Common myeloid progenitor, CD34-positive (primary cell): ENCODE measurements at regions not wholly inside any gene's neighbourhood (a gene's known extent, or its start where the extent isn't known, plus 50 kb on each side); places are given as distances from the start of the nearest gene placed in this dataset.

ENCODE experiments used
- CTCF ChIA-PET: fragments of 350-600 bp; sonication (Branson Sonifier 250); formaldehyde crosslinking; loops from one replicate; lab custom pipeline; 2021; ENCODE audit warnings: antibody characterized with exemption; lab: Charles Lee
- POLR2A ChIA-PET: fragments of 350-600 bp; sonication (Branson Sonifier 250); formaldehyde crosslinking; loops from one replicate; lab custom pipeline; 2021; ENCODE audit warnings: antibody characterized with exemption; lab: Charles Lee
- DNase-seq, 3 donors: peaks; one replicate each; pipeline versions ENCODE4 v3.0.0 to v3.0.0-alpha.2; 2013
- H3K27ac ChIP-seq, 2 experiments: 1 replicate in 1 of 2; 2 replicates in 1 of 2; pipeline ENCODE4 v1.7.0; 2013; ENCODE audit warnings: inconsistent platforms in 2 of 2, low read length in 2 of 2, mild to moderate bottlenecking in 2 of 2, low read depth in 1 of 2, moderate library complexity in 1 of 2; ENCODE audit not compliant: severe bottlenecking in 2 of 2, insufficient read depth in 1 of 2, poor library complexity in 1 of 2
- H3K27me3 ChIP-seq, 5 experiments: replicated peaks in 2 of 5; 1 replicate in 3 of 5; 2 replicates in 2 of 5; pipeline versions ENCODE4 v1.6.1 to v1.7.0; 2013; ENCODE audit warnings: low read length in 4 of 5, mild to moderate bottlenecking in 2 of 5, moderate library complexity in 2 of 5, inconsistent platforms in 1 of 5; ENCODE audit not compliant: insufficient read depth in 5 of 5, control insufficient read depth in 4 of 5
- H3K36me3 ChIP-seq, 4 experiments: 1 replicate in 2 of 4; 2 replicates in 2 of 4; pipeline versions ENCODE4 v1.6.1 to v1.7.0; 2013; ENCODE audit warnings: low read length in 3 of 4, control low read depth in 1 of 4, mild to moderate bottlenecking in 1 of 4; ENCODE audit not compliant: control insufficient read depth in 4 of 4, insufficient read depth in 4 of 4
- H3K4me1 ChIP-seq, 4 experiments: 1 replicate in 3 of 4; 2 replicates in 1 of 4; pipeline versions ENCODE4 v1.6.1 to v1.7.1; 2013; ENCODE audit warnings: low read length in 3 of 4, mild to moderate bottlenecking in 3 of 4, control low read depth in 1 of 4, inconsistent platforms in 1 of 4, moderate library complexity in 1 of 4; ENCODE audit not compliant: control insufficient read depth in 4 of 4, insufficient read depth in 4 of 4; ENCODE audit errors: control extremely low read depth in 1 of 4
- H3K4me3 ChIP-seq, 7 experiments: 1 replicate in 4 of 7; 2 replicates in 3 of 7; pipeline versions ENCODE4 v1.5.1 to v1.7.0; 2013; ENCODE audit warnings: mild to moderate bottlenecking in 7 of 7, low read length in 6 of 7, moderate library complexity in 6 of 7, inconsistent platforms in 2 of 7, low read depth in 2 of 7, control low read depth in 1 of 7; ENCODE audit not compliant: insufficient read depth in 4 of 7, control insufficient read depth in 1 of 7; ENCODE audit errors: extremely low read depth in 1 of 7
- H3K9me3 ChIP-seq, 5 experiments: 1 replicate in 4 of 5; 2 replicates in 1 of 5; pipeline versions ENCODE4 v1.6.1 to v1.7.1; 2013; ENCODE audit warnings: low read length in 4 of 5, mild to moderate bottlenecking in 2 of 5, inconsistent platforms in 1 of 5, low read depth in 1 of 5, moderate library complexity in 1 of 5; ENCODE audit not compliant: control insufficient read depth in 4 of 5, insufficient read depth in 2 of 5; ENCODE audit errors: control extremely low read depth in 1 of 5
- WGBS: methylation state at CpG from one replicate; pipeline ENCODE4 v1.1.5; 2013; ENCODE audit not compliant: insufficient coverage; 5-methylcytosine and 5-hydroxymethylcytosine counted together

DNA sequence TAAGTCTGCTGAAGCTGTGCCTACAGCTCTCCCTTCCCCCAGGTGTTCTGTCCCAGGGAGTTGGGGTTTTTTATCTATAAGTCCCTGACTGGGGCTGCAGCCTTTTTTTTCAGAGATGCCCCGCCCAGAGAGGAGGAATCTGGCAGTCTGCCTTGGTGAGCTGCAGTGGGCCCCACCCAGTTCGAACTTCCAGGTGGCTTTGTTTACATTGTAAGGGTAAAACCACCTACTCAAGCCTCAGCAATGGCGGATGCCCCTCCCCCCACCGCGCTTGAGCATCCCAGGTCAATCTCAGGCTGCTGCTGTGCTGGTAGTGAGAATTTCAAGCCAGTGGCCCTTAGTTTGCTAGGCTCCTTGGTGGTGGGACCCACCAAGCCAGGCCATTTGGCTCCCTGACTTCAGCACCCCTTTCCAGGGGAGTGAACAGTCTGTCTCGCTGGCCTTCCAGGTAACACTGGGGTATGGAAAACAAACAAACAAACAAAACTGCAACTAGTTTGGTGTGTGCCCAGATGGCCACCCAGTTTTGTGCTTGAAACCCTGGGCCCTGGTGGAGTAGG is 189.4 kb downstream of the MFSD1 start:
- DNase-seq = no peak

DNA sequence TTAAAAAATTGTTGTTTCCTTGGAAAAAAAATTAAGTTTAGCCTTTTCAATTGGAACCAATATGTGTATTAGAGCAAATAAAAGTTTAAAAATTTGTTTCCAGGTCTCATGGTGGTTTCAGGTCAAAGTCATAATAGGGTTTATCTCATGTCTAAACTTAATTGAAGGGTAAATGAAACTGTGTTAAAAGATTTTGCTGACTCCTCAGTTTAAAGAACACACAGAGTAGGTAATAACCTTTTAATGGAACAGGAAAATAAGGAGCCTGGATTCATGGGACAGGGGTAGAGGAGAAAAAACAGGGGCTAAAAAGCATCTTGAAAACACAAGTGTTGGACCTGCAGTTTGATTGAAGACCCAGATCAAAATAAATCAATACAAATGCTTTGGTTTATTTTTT is 190.6 kb downstream of the MFSD1 start:
- Histone ChIP-seq H3K9me3 (no peaks in the 10 kb centered on the region), H3K36me3 (no peaks in the 10 kb centered on the region), H3K4me1 (no peaks in the 10 kb centered on the region), H3K27ac (no peak overlapping the region), H3K4me3 (no peak overlapping the region), H3K27me3 (no peaks in the 10 kb centered on the region)
- ChIA-PET CTCF (no interaction called here), POLR2A (no interaction called here)
- no peak for DNase-seq

More for the DNA sequence above, 189.4 kb downstream of the MFSD1 start:
- CTCF ChIA-PET = no interaction called here
- Histone ChIP-seq H3K36me3 (no peaks in the 10 kb centered on the region), H3K9me3 (no peaks in the 10 kb centered on the region), H3K4me1 (no peaks in the 10 kb centered on the region), H3K4me3 (no peak overlapping the region), H3K27ac (no peak overlapping the region), H3K27me3 (no peaks in the 10 kb centered on the region)
- POLR2A ChIA-PET = no interaction called here
- WGBS = 37% methylated on average over 4 of the region's 6 CpGs

DNA sequence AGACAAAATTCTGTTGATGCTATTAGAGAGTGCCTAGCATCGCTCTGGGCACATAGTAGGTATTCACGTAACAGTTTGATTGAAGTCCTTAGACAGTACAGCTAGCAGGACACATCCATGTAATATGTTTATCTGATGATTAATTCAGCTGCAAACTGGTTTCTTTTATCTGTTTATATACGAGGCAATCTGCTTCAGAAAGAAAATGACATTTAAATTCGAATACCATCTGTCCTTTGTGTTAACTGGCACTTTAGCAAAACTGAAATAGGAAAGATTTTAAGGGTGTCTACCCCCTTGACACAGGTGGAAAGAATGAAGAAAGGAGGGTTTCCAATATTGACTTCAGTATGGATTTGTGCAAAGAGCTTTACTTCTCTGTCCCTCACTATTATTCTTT is 192.5 kb downstream of the MFSD1 start:
- POLR2A ChIA-PET = no interaction called here
- no peaks in the 10 kb centered on the region for H3K4me1 ChIP-seq
- no peaks in the 10 kb centered on the region for H3K9me3 ChIP-seq
- CTCF ChIA-PET = no interaction called here
- no peak for DNase-seq
- WGBS = no CpG with 5 or more reads among the region's 4 CpGs
- H3K36me3 ChIP-seq = no peaks in the 10 kb centered on the region
- H3K27ac ChIP-seq = no peak overlapping the region
- H3K27me3 ChIP-seq = no peaks in the 10 kb centered on the region
- no peak overlapping the region for H3K4me3 ChIP-seq

DNA sequence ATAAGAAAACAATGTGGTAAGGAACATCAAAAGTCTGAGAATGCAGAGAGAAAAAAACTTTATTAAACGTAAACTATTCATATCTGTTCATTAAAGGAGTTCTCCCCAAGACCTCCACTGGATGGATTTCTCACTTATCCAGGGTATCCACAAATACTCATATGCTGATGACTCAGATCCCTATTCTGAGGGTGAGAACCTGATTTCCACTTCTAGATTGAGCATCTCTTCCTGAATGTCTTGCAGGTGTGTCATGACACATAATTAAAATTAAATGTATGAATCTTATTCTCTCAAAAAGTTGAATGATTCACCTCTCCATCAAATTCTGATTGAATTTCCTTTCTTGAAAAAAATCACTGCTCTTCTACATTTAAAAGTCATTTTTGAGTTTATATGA is 199.9 kb downstream of the MFSD1 start:
- ChIA-PET POLR2A (no interaction called here), CTCF (no interaction called here)
- 83% methylated on average over 1 of the region's 1 CpG for WGBS
- no peak overlapping the region for H3K4me3 ChIP-seq
- H3K27ac ChIP-seq = no peak overlapping the region
- no peaks in the 10 kb centered on the region for H3K36me3 ChIP-seq
- H3K9me3 ChIP-seq = no peaks in the 10 kb centered on the region
- peaks cover 0 to 2% (median 0%) of the 10 kb centered on the region in 5 experiments for H3K27me3 ChIP-seq
- no peaks in the 10 kb centered on the region for H3K4me1 ChIP-seq
- no peak for DNase-seq

DNA sequence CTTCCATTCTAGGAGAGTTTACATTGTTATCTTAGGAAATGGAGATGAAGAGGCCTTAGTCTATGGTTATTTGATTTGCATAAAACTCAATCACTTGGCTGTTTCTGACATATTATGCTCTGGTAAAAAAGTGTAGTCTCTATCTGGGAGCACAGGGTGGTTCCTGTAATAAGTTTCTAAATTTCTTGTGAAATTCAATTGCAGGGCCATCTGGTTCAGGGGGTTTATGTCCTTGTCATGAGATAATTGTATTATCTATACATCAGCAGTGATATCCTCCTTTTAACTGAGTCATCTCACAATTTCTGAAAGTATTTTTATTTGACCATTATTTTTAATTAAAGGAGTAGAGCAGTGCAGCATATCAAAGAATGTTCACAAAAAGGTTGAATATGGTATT is 203.3 kb downstream of the MFSD1 start:
- H3K9me3 ChIP-seq = no peaks in the 10 kb centered on the region
- H3K36me3 ChIP-seq = no peaks in the 10 kb centered on the region
- POLR2A ChIA-PET = no interaction called here
- peaks cover 0 to 2% (median 0%) of the 10 kb centered on the region in 5 experiments for H3K27me3 ChIP-seq
- CTCF ChIA-PET = no interaction called here
- no peak for DNase-seq
- no peak overlapping the region for H3K27ac ChIP-seq
- H3K4me1 ChIP-seq = no peaks in the 10 kb centered on the region
- H3K4me3 ChIP-seq = no peak overlapping the region

DNA sequence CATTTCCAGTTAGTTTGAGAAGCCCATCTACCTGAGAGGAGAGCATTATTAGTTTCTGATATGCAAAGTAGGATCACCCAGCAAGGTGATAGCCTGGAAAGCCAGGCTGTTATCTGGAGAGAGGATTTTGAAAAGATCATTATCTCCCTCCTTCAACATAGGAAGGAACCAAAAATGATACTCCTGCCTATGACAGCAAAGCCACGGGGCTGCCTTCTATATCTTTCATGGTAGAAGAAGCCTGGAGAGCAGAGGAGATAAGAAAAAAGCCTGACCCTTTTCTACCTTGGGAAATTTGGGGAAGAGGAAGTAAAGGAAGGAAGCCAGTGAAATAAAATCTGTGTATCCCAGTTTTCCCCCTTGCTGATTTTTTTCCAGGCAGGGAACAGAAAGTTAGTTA is 205.5 kb downstream of the MFSD1 start:
- no peaks in the 10 kb centered on the region for H3K9me3 ChIP-seq
- POLR2A ChIA-PET = no interaction called here
- no peak overlapping the region for H3K27ac ChIP-seq
- no peak for DNase-seq
- H3K27me3 ChIP-seq = peaks cover 0 to 2% (median 0%) of the 10 kb centered on the region in 5 experiments
- no peaks in the 10 kb centered on the region for H3K36me3 ChIP-seq
- H3K4me1 ChIP-seq = no peaks in the 10 kb centered on the region
- H3K4me3 ChIP-seq = no peak overlapping the region
- CTCF ChIA-PET = no interaction called here
- no CpG with 5 or more reads among the region's 1 CpG for WGBS

DNA sequence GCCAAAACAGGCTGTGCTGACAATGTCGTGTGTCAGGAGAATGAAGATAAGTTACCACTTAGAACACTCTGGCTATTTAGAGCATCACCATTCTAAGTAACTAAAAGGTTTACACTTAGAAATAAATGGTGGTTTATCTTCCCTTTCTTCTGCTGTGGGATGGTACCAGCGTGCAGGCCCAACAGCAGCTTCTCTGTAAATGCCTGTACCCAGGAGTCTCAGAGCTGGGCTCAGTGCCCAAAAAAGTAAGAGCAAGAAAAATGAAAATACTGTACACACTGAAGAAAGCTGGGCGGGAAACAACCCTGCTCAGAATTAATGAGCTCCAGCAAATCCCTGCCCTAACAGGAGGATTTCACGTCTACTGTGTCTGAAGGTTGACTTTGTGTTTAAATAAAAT is 206.5 kb downstream of the MFSD1 start:
- ChIA-PET CTCF (interaction anchor here (1.5 kb wide), 1 partner anchor 28 kb away, joined by 3 read pairs; no protein-coding TSS in a partner anchor), POLR2A (no interaction called here)
- WGBS = 67% methylated on average over 2 of the region's 4 CpGs
- H3K36me3 ChIP-seq = no peaks in the 10 kb centered on the region
- DNase-seq = no peak
- no peaks in the 10 kb centered on the region for H3K9me3 ChIP-seq
- H3K27me3 ChIP-seq = peaks cover 0 to 2% (median 0%) of the 10 kb centered on the region in 5 experiments
- H3K27ac ChIP-seq = no peak overlapping the region
- H3K4me1 ChIP-seq = no peaks in the 10 kb centered on the region
- no peak overlapping the region for H3K4me3 ChIP-seq
